ENCODE measurements at regions not wholly inside any gene's neighbourhood (a gene's known extent, or its start where the extent isn't known, plus 50 kb on each side); places are given as distances from the start of the nearest gene placed in this dataset.

DNA sequence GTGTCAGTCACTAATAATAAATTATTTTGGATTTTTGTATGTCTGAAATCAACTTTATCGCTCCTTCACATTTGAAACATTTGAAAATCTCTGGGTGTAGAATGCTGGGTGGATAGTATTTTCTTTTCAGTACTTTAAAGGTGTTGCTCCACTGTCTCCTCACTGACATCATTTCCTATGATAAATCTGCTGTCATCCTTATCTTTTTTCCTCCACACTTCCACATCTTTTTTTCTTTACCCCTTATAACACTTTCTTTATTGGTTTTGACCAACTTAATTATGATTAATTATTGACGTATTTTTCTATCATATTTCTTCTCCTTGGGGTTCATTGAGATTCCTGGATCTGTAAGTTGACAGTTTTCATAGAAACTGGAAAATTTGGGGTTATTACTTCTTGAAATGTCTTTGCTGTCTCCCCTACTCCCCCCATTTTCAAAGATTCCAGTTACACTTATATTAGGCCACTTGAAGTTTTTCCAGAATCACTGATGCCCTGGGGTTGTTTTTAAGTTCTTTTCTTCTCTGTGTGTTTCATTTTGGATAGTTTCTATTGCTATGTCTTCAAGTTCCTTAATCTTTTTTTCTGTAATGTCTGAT lies 177.5 kb upstream of the DIO3 start:
- DNase-seq: no peak

DNA sequence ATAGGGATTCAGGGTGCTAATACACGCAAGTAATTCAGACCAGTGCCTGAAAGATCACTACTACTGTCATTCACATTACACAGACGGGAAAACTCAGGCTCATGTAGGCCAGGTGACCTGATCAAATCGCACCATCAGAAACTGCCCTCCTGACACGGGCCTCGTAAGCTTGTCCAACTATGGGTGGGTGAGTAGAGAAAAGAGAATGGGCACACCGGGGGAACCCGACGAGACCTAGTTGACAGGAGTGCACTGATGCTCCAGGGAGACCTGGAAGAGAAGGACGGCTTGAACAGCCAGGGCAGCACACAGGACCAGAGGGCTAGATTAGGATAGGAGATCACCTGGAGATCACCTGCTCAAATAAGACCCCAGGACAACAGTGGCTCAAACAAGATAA lies 166.9 kb upstream of the DIO3 start:
- no peak for DNase-seq

DNA sequence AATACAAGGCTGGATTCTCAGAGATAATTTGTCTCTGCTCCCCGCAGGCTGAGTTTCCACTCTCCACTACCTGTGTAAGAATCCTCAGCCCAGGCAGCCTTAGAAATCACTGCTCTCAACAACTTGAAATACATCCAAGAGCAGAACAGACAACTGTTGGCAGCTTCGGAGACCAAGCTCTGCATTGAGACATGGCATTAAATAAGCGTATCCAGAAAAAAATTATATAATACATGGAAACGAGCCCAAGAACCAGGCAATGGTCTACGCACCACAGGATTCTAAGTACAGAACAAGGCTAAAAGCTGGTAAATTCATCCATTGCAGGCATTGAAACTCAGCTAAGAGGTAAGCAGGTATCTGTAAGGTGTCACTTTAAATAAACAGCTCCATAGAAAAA lies 165.5 kb upstream of the DIO3 start:
- DNase-seq: no peak

DNA sequence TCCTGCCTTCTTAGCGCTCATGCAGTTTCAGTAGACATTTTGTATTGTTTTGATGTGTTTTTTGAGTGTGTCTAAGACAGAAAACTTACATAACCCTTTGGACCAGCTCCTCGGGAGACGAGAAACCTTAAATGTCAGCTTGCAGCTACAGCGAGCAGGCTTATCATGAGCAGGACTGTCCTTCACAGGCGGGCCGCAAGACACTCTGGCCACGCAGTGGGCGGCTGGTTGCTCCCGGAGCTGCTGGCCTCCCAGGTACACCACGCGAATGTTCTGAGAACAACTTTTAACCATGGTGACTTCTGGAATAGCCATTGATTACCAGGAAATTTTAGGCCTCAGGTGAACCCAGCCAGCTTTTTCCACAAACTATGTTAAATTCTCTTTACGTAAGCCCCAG lies 164.1 kb upstream of the DIO3 start:
- no peak for DNase-seq

DNA sequence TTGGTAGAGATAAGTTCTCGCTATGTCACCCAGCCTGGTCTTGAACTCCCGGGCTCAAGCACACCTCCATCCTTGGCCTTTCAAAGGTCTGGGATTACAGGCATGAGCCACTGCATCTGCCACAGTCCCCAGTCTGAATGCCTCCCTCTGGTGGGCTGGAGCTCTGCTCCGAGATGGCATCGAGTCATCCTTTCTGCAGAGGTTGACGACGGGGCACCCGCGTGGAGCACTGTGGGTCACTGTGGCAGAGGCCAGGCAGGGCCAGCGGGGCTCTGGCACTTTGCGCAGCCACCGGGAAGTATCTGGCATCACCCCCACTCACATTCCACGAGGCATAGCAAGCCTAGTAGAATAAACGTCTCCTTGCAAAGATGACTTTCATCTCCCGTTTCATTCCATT lies 163.3 kb upstream of the DIO3 start:
- no peak for DNase-seq

DNA sequence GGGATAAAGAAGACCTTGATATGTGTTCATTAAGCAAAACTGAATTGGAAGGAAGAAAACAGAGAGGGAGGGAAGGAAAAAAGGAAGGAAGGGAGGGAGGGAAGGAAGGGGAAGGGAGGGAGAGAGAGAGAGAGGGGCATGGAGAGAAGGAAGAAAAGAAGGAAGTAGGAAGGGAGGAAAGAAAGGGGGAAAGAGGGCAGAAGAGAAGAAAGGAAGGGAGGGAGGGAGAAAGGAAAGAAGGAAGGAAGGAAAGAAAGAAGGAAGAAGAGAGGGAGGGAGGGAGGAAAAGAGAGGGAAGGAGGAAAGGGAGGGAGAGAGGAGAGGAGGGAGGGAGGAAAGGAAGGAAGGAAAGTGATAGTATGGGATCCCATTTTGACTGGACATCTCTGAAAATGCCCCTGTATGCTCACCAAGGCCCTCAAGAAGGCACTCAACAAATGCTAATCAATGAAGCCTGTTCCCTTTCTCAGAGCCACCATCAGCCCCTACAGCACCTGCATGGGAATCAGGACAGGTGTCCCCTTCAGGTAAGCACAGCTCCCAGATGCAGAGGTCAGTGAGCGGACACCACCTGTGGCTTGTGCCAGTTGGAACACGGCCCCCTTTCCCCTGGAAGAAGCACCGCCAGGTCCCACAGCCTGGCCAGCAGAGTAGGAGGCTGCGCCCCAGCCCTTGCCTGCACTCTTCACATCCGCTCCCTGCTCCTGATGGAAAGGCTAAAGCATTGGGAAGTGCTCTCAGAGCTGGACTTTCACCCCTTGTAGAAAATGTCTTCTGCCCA lies 161.4 kb upstream of the DIO3 start:
- no peak for DNase-seq

DNA sequence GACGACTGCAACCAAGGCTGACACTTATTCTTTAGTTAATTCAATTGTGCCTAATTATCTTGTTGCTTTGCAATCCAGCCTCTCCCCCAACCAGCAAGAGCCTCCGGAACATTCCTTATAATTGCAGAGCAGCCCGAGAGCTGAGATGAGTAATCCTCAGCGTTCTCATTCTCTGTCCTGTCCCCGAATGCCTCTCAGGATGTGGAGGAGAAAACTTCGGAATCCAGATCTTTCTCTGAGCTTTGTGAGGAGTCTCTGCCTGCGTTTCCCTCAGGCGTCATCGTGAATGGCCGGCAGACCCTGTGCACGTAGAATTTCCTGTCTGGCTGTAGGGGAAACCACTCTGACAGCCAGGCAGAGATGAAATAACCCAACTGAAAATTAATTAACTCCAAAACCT lies 160.5 kb upstream of the DIO3 start:
- DNase-seq: no peak

DNA sequence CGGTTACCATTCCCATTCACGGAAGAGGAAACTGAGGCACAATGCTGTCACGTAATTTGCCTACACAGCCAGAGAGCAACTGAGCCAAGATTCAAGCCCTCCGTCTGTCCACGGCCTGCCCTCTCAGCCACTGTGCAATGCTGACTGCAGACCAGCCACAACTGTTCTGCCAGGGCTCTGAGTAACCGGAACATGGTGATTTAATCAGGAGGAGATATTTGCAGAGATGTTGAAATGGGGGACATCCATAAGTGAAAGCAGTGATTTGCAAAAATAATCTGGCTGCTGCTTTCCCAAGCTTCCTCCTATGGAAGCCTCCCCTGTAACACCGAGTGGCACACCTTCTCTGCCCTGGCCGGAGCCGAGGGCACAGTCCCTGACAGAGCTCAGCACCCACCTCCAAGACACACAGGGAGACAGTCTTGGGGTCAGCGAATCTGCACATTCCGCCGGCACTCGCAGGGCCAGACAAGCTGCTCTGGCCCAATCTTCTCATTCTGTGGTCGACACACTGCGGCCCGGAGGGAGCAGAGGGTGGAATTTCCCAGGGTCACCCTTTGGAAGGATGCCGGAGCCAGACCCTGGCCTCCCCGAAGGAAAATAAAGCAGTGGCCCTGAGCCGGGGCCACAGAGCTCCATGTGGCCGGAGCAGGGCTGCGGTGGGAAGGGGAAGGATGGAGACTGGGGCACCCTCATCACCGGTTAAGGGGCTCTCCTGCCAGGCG lies 158.2 kb upstream of the DIO3 start:
- no peak for DNase-seq

DNA sequence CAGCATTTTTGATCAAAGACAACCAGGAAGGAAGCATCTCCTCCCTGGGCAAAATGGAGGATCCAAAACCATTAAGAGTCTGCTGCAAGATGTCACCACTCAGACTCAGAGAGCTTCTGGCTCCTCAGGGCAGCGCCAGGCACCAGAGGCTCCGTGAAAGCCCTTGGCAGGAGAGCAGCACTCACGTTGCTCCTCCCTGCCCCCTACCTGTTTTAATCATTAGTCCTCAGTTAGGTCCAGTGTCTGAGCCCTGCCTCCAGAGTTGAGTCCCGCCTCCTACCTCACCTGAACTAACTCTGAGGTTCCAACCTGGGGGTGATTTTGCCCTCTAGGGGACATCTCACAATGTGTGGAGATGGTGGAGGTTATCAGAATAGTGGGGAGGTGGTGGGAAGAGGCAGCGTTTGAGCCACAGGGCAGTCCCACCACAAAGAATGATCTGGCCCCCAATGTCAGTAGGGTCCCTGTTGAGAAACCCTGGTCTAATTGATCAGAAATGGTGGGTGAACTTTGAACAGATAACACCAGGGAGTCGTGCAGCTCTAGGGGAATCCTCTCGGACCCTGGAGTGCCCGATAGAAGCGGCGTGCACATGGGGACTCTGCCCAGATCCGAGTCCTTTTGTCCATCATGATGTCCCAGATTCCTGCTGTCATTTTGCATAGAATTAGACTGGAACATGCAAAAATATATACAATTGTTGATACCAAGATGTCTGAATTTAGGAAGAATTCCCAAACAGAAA lies 156.7 kb upstream of the DIO3 start:
- DNase-seq: no peak

DNA sequence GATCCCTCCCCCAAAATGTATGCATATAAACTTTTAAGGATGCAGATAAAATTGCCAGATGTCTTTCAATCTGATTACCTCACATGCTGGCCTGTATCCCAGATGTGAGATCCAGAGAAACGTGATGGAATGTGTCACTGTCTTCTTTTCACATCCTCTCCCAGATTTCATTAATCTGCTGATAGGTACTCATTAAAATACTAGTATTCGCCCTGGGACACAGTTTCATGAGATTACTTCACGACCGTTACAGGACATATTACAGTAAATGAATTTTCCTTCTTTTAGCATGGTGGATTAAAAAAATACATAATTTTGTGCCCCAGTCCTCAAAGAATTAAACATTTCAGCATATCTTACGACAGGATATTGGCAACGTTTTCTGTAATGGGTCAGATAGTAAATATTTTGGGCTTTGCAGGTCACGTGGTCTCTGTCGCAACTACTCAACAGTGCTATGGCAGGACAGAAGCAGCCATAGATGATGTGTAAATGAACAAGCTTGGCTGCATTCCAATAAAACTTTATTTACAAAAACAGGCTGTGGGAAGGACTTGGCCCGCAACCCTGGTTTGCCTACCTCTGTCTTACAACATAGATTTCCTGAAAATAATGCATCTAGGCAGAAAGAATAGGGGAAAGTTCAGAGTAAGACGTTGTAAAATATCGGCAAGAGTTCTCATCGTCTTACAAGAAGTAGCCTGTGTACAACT lies 156.0 kb upstream of the DIO3 start:
- no peak for DNase-seq

DNA sequence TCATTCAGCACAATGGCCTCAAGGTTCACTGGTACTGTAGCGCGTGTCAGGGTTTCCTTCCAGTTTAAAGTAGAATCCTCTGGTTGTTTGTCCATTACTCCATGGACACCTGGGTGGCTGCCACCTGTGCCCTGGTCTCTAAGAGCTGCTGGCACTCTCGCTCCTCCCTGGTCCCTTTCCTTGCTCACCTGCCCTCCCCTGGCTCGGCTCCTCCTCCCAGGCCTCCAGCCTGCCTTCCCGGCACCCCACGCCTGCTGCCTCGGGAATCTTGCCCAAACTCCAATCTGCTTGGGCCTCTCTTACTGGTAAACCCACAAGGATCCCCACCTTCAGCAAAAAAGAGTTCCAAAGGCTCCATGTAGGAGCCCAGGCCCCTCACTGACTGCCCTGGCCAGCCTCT lies 154.4 kb upstream of the DIO3 start:
- no peak for DNase-seq

DNA sequence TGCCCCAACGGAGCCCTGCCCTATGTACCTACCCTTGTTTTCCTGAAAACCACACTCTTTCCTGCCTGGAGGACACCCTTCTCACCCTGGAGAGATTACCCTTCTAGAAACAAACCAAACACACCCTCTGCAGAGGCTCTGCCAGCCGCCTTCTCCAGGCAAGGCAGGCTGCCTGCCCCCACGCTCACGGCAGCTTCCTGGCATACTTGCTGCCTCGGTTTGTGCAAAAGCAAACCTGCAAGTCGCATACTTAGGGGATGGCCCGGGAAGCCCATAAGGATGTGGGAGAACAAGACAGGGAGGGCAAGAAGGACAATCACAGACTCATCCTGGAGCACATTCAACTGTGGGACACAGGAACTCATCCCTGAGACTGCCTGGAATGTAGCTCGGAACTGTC lies 154.0 kb upstream of the DIO3 start:
- DNase-seq: no peak

DNA sequence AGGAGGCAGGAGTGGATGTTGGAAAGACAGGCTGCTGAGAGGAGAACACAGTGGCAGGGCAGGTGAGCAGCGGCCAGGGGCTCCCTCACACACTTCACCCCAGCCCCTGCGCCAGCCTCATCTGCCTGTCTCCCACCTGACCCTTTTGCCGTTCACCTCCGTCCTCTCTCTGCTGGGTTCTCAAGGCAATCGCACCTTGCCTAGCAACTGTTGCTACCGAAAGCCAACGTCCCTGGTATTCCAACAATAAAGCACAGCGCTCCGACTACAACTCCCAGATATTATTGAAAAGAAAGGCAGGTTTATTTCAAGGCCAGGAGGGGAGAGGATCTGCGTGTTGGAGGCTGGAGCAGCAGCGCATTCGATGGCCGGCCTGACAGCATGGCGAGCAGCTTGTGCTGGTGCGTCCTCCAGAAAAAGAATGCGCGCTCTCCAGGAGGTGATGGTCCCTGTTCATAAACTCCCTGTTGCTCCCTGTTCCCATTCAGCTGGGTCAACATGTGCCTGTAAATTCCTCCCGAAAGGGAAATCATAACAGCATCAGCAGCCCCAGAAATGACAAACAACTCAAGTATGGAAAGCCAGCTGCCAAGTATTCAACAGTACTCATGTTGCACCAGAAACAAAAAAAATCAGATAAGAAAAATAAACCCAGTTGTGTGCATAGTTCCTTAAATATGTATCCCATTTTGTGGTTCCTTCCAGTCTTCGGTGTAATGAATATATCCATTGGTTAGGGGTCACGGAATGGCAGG lies 153.0 kb upstream of the DIO3 start:
- no peak for DNase-seq

DNA sequence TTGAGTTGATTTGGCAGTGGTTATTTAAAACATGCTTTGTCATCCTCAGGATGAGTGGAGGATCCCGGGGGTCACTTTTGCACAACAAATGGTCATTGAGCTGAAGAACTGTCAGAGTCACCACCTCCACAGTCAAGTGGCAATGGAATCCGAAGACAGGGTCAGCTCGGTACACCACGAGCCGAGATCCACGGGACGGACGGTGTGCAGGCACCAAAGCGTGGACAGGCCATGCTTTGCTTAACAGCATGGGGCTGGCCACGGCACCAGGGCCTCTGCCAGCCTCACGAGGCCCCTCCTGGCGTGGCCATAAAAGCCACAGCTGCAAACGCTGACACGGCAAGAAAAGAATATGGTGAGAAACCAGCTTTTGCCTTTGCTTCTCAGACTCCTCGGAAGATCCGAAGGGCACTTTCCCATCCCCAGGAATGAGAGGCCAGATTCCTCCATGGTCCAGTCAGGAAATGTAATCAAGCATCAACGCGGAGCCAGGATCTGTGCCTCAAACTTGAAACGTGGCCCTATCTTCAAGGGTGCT lies 152.2 kb upstream of the DIO3 start:
- no peak for DNase-seq

DNA sequence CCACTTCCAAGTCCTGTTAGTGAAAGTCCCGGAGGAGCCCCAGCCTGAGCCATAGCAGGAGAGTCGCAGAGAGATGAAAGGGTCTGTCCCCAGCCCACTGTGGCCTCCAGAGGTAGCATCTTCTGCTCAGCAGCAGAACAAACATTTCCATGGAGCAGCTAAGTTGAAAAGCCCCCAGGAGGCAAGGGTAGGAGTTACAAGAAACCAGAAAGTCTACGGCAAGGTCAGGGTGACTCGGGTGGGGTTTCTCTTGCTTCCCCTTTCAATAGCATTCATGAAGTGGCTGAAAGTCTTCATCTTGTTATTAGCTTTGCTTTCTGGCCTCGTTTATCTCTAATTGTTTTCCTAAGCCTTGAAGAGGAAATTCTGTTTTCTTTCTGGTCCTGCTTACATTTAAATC lies 151.2 kb upstream of the DIO3 start:
- no peak for DNase-seq

DNA sequence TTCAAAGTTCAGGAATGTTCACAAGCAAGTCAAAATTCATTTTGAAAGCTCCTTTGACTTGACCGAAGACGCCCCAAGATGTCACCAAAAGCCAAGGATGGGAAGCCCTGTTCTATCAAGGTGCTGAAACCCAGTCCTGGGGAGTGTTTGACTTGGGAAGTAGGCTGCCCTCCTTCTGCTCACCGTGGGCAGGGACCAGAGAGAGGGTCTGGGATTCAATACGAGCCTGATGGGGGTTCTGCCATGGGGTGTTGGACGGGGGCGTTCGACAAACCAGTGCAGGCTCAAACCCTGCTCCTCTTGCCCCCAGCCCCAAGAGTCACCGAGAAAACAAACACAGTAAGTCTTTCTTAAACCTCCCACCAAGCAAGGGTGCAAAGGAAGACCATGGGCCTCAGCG lies 150.1 kb upstream of the DIO3 start:
- DNase-seq: no peak

DNA sequence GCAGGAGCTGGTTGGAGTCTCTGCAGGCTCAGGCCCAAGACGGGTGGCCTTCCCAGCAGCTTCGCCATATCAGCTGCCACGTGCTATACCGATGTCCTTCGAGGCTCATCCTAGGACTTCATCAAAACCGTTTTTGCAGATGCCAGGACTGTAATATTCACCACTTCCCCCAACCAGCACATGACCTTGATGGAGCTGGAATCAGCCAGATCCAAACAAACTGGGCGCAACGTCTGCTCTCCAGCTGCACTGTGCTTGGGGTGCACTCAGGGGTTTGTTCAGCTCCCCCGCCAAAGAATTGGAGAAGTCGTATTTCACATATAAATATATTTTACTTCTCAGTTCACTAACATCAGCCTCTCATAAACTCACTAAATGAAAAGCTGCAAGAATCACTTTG lies 149.5 kb upstream of the DIO3 start:
- DNase-seq: no peak

DNA sequence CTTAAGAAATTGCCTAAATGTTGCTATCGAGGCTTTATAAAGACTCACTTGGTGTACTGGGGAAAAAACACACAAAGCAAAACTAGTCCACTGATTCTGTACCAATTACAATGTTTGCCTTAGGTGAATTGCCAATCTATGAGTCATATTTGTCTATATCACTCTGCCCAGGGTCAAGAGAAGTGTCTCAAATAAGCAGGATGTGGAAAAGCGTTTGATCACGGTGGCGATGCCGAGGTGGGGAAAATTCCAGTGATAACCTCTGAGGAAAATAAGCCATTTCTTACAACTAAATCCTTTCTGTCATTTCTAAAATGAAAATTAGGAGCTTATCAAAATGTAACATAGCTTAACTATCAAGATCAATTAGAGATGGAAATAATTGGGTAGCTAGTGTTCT lies 148.6 kb upstream of the DIO3 start:
- no peak for DNase-seq

DNA sequence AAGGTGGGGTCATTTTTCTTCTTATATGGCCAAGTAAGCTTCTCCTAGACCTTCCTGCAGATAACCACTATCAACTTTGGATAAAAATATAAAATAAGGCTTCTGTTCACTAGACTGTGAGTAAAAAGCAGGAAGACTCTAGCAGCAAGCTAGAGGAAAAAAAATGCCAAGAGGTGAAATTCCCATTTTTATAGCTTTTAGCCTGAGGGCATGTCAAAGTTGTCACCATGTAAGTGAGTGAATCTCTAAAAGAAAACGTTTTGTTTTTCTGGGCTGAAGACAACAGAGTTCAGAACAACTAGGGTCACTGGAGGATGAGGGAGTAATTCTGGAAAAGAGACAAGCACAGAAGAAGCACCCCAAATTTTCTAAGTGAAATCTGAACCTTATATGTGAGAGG lies 143.9 kb upstream of the DIO3 start:
- DNase-seq: no peak

DNA sequence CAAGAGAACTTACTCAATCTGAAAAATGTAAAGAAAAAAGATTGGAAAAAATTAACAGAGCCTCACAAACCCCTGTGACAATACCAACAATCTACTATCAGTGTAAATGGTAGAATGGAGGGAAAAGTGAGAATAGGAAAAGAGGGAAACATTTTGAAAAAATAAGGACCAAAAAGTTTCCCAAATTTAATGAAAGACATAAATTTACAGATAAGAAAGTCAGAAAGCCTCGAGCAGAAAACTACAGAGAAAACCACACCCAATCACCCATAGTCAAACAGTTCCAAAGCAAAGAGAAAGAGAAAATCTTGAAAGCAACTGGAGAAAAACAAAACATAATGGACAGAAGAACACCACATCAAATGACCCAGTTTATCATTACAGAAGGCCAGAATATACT lies 142.7 kb upstream of the DIO3 start:
- DNase-seq: no peak

DNA sequence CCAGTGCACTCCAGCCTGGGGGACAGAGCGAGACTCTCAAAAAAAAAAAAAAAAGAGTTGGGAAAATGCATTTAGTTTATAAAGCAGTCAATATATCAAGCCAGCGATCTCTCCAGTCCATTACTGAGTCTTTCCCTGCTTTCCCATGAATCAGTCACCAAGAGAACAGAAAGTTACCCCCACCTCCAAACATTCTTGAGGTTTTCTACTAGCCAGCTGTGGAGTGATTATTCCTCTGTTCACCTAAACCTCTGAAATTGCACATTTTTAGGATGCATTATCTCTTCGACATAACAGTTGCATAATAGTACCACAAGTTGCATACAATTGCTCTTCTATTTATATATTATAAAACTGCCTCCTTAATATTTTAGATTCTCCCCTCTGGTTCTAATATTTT lies 134.8 kb upstream of the DIO3 start:
- no peak for DNase-seq

DNA sequence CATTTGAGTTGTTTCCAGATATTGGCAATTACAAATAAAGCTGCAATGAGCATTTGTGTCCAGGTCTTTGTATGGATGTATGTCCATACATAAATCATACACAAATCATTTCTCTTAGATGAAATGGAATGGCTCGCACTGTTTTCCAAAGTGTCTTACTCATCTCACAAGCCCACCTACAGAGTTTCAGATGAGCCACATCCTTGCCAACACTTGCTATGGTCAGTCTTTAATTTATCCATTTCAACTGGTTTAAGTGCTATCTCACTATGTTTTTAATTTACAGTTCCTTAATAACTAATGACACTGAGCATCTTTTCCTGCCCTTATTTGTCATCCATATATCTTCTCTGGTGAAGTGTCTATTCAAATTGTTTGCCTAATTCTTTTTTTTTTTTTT lies 132.9 kb upstream of the DIO3 start:
- no peak for DNase-seq
